Adipocyte (in vitro differentiated cells): ENCODE measurements at regions not wholly inside any gene's neighbourhood (a gene's known extent, or its start where the extent isn't known, plus 50 kb on each side); places are given as distances from the start of the nearest gene placed in this dataset.

Experiments used
- DNase-seq: peaks from one replicate; pipeline ENCODE4 v3.0.0-alpha.2; 2015; ENCODE audit warnings: low read depth
- H3K27me3 ChIP-seq: replicated peaks from 2 replicates; pipeline ENCODE4 v1.7.0; 2013; ENCODE audit warnings: mild to moderate bottlenecking, low read length, moderate library complexity; ENCODE audit not compliant: control insufficient read depth, insufficient read depth
- H3K36me3 ChIP-seq: 2 replicates; pipeline ENCODE4 v1.7.0; 2013; ENCODE audit warnings: low read length, mild to moderate bottlenecking, moderate library complexity; ENCODE audit not compliant: control insufficient read depth, insufficient read depth, severe bottlenecking
- H3K4me1 ChIP-seq: 2 replicates; pipeline ENCODE4 v1.7.0; 2013; ENCODE audit warnings: mild to moderate bottlenecking, low read length, moderate library complexity; ENCODE audit not compliant: control insufficient read depth, insufficient read depth
- H3K4me3 ChIP-seq: 2 replicates; pipeline ENCODE4 v1.7.0; 2013; ENCODE audit warnings: mild to moderate bottlenecking, low read length, moderate library complexity
- H3K9ac ChIP-seq: 2 replicates; pipeline ENCODE4 v1.7.0; 2013; ENCODE audit warnings: mild to moderate bottlenecking, low read length, moderate library complexity
- H3K9me3 ChIP-seq: 2 replicates; pipeline ENCODE4 v1.7.0; 2013; ENCODE audit warnings: mild to moderate bottlenecking, low read length, moderate library complexity; ENCODE audit not compliant: control insufficient read depth

- DNase-seq = no peak
- Histone ChIP-seq H3K9me3 (no peaks in the 10 kb centered on the region), H3K4me1 (peaks cover 6% of the 10 kb centered on the region), H3K36me3 (no peaks in the 10 kb centered on the region), H3K9ac (no peak overlapping the region), H3K27me3 (no peaks in the 10 kb centered on the region), H3K4me3 (no peak overlapping the region)
Observed at GRCh38 chr1:232271299-232271698, 358.6 kb downstream of the SIPA1L2 start.

- H3K4me3 ChIP-seq = no peak overlapping the region
- no peaks in the 10 kb centered on the region for H3K27me3 ChIP-seq
- no peak overlapping the region for H3K9ac ChIP-seq
- peaks cover 6% of the 10 kb centered on the region for H3K4me1 ChIP-seq
- no peaks in the 10 kb centered on the region for H3K9me3 ChIP-seq
- DNase-seq = no peak
- H3K36me3 ChIP-seq = no peaks in the 10 kb centered on the region
Observed at GRCh38 chr1:232269988-232270387, 359.9 kb downstream of the SIPA1L2 start.

- H3K36me3 ChIP-seq = no peaks in the 10 kb centered on the region
- no peaks in the 10 kb centered on the region for H3K9me3 ChIP-seq
- H3K4me1 ChIP-seq = no peaks in the 10 kb centered on the region
- H3K4me3 ChIP-seq = no peak overlapping the region
- DNase-seq = no peak
- no peak overlapping the region for H3K9ac ChIP-seq
- peaks cover 7% of the 10 kb centered on the region for H3K27me3 ChIP-seq
Observed at GRCh38 chr1:232267837-232268598, 361.9 kb downstream of the SIPA1L2 start.

- Histone ChIP-seq H3K9me3 (no peaks in the 10 kb centered on the region), H3K4me1 (no peaks in the 10 kb centered on the region), H3K9ac (no peak overlapping the region), H3K36me3 (no peaks in the 10 kb centered on the region), H3K4me3 (no peak overlapping the region), H3K27me3 (peaks cover 7% of the 10 kb centered on the region)
- no peak for DNase-seq
Observed at GRCh38 chr1:232267092-232267836, 362.7 kb downstream of the SIPA1L2 start.

- Histone ChIP-seq H3K9me3 (no peaks in the 10 kb centered on the region), H3K4me1 (no peaks in the 10 kb centered on the region), H3K27me3 (peaks cover 27% of the 10 kb centered on the region), H3K4me3 (no peak overlapping the region), H3K9ac (no peak overlapping the region), H3K36me3 (no peaks in the 10 kb centered on the region)
- no peak for DNase-seq
Observed at GRCh38 chr1:232263452-232263851, 366.5 kb downstream of the SIPA1L2 start.

GRCh38 chr1:232262991-232263390 is 366.9 kb downstream of the SIPA1L2 start:
- Histone ChIP-seq H3K27me3 (peaks cover 27% of the 10 kb centered on the region), H3K36me3 (no peaks in the 10 kb centered on the region), H3K9ac (no peak overlapping the region), H3K4me1 (no peaks in the 10 kb centered on the region), H3K4me3 (no peak overlapping the region), H3K9me3 (no peaks in the 10 kb centered on the region)
- DNase-seq = no peak

- Histone ChIP-seq H3K9me3 (no peaks in the 10 kb centered on the region), H3K9ac (no peak overlapping the region), H3K4me3 (no peak overlapping the region), H3K36me3 (no peaks in the 10 kb centered on the region), H3K27me3 (peaks cover 27% of the 10 kb centered on the region), H3K4me1 (no peaks in the 10 kb centered on the region)
- DNase-seq = no peak
Observed at GRCh38 chr1:232260861-232261260, 369.1 kb downstream of the SIPA1L2 start.

GRCh38 chr1:232260045-232260444 is 369.9 kb downstream of the SIPA1L2 start:
- DNase-seq = no peak
- Histone ChIP-seq H3K27me3 (peaks cover 27% of the 10 kb centered on the region), H3K4me3 (no peak overlapping the region), H3K4me1 (no peaks in the 10 kb centered on the region), H3K9ac (no peak overlapping the region), H3K36me3 (no peaks in the 10 kb centered on the region), H3K9me3 (no peaks in the 10 kb centered on the region)

- DNase-seq = no peak
- no peaks in the 10 kb centered on the region for H3K9me3 ChIP-seq
- no peak overlapping the region for H3K4me3 ChIP-seq
- no peaks in the 10 kb centered on the region for H3K4me1 ChIP-seq
- H3K36me3 ChIP-seq = no peaks in the 10 kb centered on the region
- H3K9ac ChIP-seq = no peak overlapping the region
- H3K27me3 ChIP-seq = peaks cover 27% of the 10 kb centered on the region
Observed at GRCh38 chr1:232259333-232259732, 370.6 kb downstream of the SIPA1L2 start.

GRCh38 chr1:232252546-232253118 is 377.3 kb downstream of the SIPA1L2 start:
- DNase-seq = no peak
- Histone ChIP-seq H3K36me3 (no peaks in the 10 kb centered on the region), H3K27me3 (no peaks in the 10 kb centered on the region), H3K9ac (no peak overlapping the region), H3K4me1 (no peaks in the 10 kb centered on the region), H3K9me3 (no peaks in the 10 kb centered on the region), H3K4me3 (no peak overlapping the region)

- Histone ChIP-seq H3K36me3 (no peaks in the 10 kb centered on the region), H3K4me3 (no peak overlapping the region), H3K27me3 (no peaks in the 10 kb centered on the region), H3K4me1 (no peaks in the 10 kb centered on the region), H3K9me3 (no peaks in the 10 kb centered on the region), H3K9ac (no peak overlapping the region)
- no peak for DNase-seq
Observed at GRCh38 chr1:232250838-232251237, 379.1 kb downstream of the SIPA1L2 start.
